ENCODE measurements at regions not wholly inside any gene's neighbourhood (a gene's known extent, or its start where the extent isn't known, plus 50 kb on each side); places are given as distances from the start of the nearest gene placed in this dataset.

GRCh38 chr2:16210841-16211240 is 270.5 kb downstream of the MYCN start:
- Histone ChIP-seq H4K8ac (ENCODE audit: low read depth in 2 of 2, low read length in 2 of 2) (no peak overlapping the region), H2AFZ (replicated peaks; ENCODE audit: low read length, poor library complexity) (no peak overlapping the region), H3K27ac (ENCODE audit: insufficient read depth, low read length) (no peak overlapping the region), H2BK5ac (ENCODE audit: low read depth, low read length, poor library complexity, severe bottlenecking) (no peak overlapping the region), H4K5ac (ENCODE audit: low read depth, low read length) (no peak overlapping the region), H2BK20ac (ENCODE audit: low read depth, low read length) (no peak overlapping the region), H3K4me1 (ENCODE audit: control insufficient read depth, insufficient read depth, low read length) (no peaks in the 10 kb centered on the region), H3K79me1 (ENCODE audit: low read depth in 1 of 2, low read length in 2 of 2) (no peaks in the 10 kb centered on the region), H4K20me1 (ENCODE audit: insufficient read depth, low read length) (no peaks in the 10 kb centered on the region), H3K9ac (ENCODE audit: low read depth, low read length) (no peak overlapping the region), H3K36me3 (ENCODE audit: control insufficient read depth, insufficient read depth, low read length) (no peaks in the 10 kb centered on the region), H3K56ac (ENCODE audit: extremely low read depth, insufficient read depth, low read length) (no peak overlapping the region), H2BK15ac (ENCODE audit: low read depth, low read length) (no peak overlapping the region), H3K4me3 (ENCODE audit: insufficient read depth, low read depth, low read length) (no peak overlapping the region), H2AK9ac (replicated peaks; ENCODE audit: low read depth, low read length, poor library complexity) (no peak overlapping the region), H3K23ac (ENCODE audit: low read depth, low read length) (no peak overlapping the region), H3K14ac (replicated peaks; ENCODE audit: low read depth, low read length) (no peak overlapping the region), H3K18ac (ENCODE audit: low read depth, low read length) (no peak overlapping the region), H4K91ac (ENCODE audit: insufficient read depth, low read depth, low read length) (no peak overlapping the region), H3K27me3 (ENCODE audit: control insufficient read depth, insufficient read depth, low read length) (no peaks in the 10 kb centered on the region), H2BK120ac (ENCODE audit: low read depth, low read length) (no peak overlapping the region), H3K4me2 (ENCODE audit: low read depth, low read length) (no peak overlapping the region), H3K4ac (ENCODE audit: low read depth, low read length) (no peak overlapping the region), H3K9me1 (ENCODE audit: insufficient read depth, low read length) (no peaks in the 10 kb centered on the region), H3K9me3 (ENCODE audit: control insufficient read depth, insufficient read depth, low read length) (peaks cover 18% of the 10 kb centered on the region), H2AK5ac (ENCODE audit: low read depth, low read length) (no peak overlapping the region)
- dilution Hi-C loops (cut with HindIII; ENCODE audit: low sequenced_read_pairs, unreplicated experiment) (no loop called here), intact Hi-C loops (cut with micrococcal nuclease) (no loop called here), in situ Hi-C loops (cut with MboI; ENCODE audit: low sequenced_read_pairs) (no loop called here)
- ChIA-PET POLR2A (ENCODE audit: unreplicated experiment) (no interaction called here), CTCF (no interaction called here)
- ATAC-seq (ENCODE audit: low read depth) (no peak), DNase-seq (no peak)
- TF ChIP-seq MAFK (IDR thresholded peaks at IDR 0.05; ENCODE audit: low read depth, low read length): no peak
- TF ChIP-seq FOS (IDR thresholded peaks at IDR 0.05; ENCODE audit: low read depth, low read length): no peak
- no peak for TF ChIP-seq CTCF (conservative IDR thresholded peaks at IDR 0.05; ENCODE audit: low read depth, low read length)
- no peak for TF ChIP-seq CHD1 (IDR thresholded peaks at IDR 0.05; ENCODE audit: low read depth, low read length)
- TF ChIP-seq MXI1 (IDR thresholded peaks at IDR 0.05; ENCODE audit: borderline replicate concordance, low read depth, low read length): no peak
- TF ChIP-seq RCOR1 (IDR thresholded peaks at IDR 0.05; ENCODE audit: insufficient replicate concordance, low read length): no peak
- TF ChIP-seq, protein P1, sequence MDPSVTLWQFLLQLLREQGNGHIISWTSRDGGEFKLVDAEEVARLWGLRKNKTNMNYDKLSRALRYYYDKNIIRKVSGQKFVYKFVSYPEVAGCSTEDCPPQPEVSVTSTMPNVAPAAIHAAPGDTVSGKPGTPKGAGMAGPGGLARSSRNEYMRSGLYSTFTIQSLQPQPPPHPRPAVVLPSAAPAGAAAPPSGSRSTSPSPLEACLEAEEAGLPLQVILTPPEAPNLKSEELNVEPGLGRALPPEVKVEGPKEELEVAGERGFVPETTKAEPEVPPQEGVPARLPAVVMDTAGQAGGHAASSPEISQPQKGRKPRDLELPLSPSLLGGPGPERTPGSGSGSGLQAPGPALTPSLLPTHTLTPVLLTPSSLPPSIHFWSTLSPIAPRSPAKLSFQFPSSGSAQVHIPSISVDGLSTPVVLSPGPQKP (IDR thresholded peaks at IDR 0.05; ENCODE audit: borderline replicate concordance, low read depth, low read length): no peak
- no peak for TF ChIP-seq NFE2L2 (IDR thresholded peaks at IDR 0.05; ENCODE audit: low read depth, low read length)
- no peak for TF ChIP-seq USF2 (IDR thresholded peaks at IDR 0.05; ENCODE audit: low read depth, low read length)
- TF ChIP-seq SMC3 (IDR thresholded peaks at IDR 0.05; ENCODE audit: low read depth, low read length): no peak
- no peak for TF ChIP-seq RFX5 (IDR thresholded peaks at IDR 0.05; ENCODE audit: low read depth, low read length)
- no peak for TF ChIP-seq MAZ (IDR thresholded peaks at IDR 0.05; ENCODE audit: borderline replicate concordance, low read depth, low read length)
- no peak for TF ChIP-seq POLR2A (IDR thresholded peaks at IDR 0.05; ENCODE audit: low read depth, low read length)
- no peak for TF ChIP-seq CEBPB (IDR thresholded peaks at IDR 0.05; ENCODE audit: low read depth, low read length)
- no peak for TF ChIP-seq RAD21 (IDR thresholded peaks at IDR 0.05; ENCODE audit: low read length)
- TF ChIP-seq BHLHE40 (IDR thresholded peaks at IDR 0.05; ENCODE audit: low read depth, low read length): no peak
- 0% methylated on average over 1 of the region's 2 CpGs; no CpG with 5 or more reads in 1 of the 2 experiments for WGBS, 2 experiments (ENCODE audit: extremely low coverage in 2 of 2, insufficient read length in 1 of 2)
- BruUV-seq (replicated peaks): no TSS peak

All from IMR-90 (cell line).